Esophagus (tissue), 2 donors: ENCODE measurements at regions not wholly inside any gene's neighbourhood (a gene's known extent, or its start where the extent isn't known, plus 50 kb on each side); places are given as distances from the start of the nearest gene placed in this dataset.

Source experiments
- H3K27ac ChIP-seq, 2 donors: one replicate each; pipeline ENCODE4 v1.5.1; 2013; ENCODE audit warnings: low read depth in 2 of 2, mild to moderate bottlenecking in 2 of 2, inconsistent platforms in 1 of 2, low read length in 1 of 2, moderate library complexity in 1 of 2
- H3K27me3 ChIP-seq, 2 donors: one replicate each; pipeline ENCODE4 v1.6.1; 2013; ENCODE audit warnings: low read length in 2 of 2, control low read depth in 1 of 2, mild to moderate bottlenecking in 1 of 2; ENCODE audit not compliant: insufficient read depth in 2 of 2, control insufficient read depth in 1 of 2
- H3K36me3 ChIP-seq, 2 donors: one replicate each; pipeline ENCODE4 v1.6.1; 2013; ENCODE audit warnings: low read length in 1 of 2; ENCODE audit not compliant: control insufficient read depth in 2 of 2, insufficient read depth in 2 of 2
- H3K4me1 ChIP-seq, 2 donors: one replicate each; pipeline ENCODE4 v1.6.1; 2013; ENCODE audit warnings: low read length in 1 of 2; ENCODE audit not compliant: control insufficient read depth in 2 of 2, insufficient read depth in 2 of 2
- H3K4me3 ChIP-seq, 2 donors: one replicate each; pipeline ENCODE4 v1.5.1; 2013; ENCODE audit warnings: low read length in 2 of 2, mild to moderate bottlenecking in 2 of 2, low read depth in 1 of 2, moderate library complexity in 1 of 2
- H3K9me3 ChIP-seq, 2 donors: one replicate each; pipeline ENCODE4 v1.6.1; 2013; ENCODE audit warnings: mild to moderate bottlenecking in 2 of 2, low read depth in 1 of 2, low read length in 1 of 2, moderate library complexity in 1 of 2; ENCODE audit not compliant: control insufficient read depth in 2 of 2, insufficient read depth in 1 of 2
- WGBS, 2 donors: extraction: QIAGEN DNeasy Blood & Tissue Kit; methylation state at CpG; one replicate each; pipeline ENCODE4 v1.1.7; 2013; 5-methylcytosine and 5-hydroxymethylcytosine counted together
- donor health status: healthy with polysubstance abuse.
- donor health status: Bipolar disorder and iron deficiency.

- Histone ChIP-seq H3K36me3 (no peaks in the 10 kb centered on the region), H3K4me3 (no peak overlapping the region), H3K27ac (no peak overlapping the region), H3K27me3 (no peaks in the 10 kb centered on the region), H3K4me1 (peaks cover 3 to 5% of the 10 kb centered on the region in 2 donors), H3K9me3 (no peaks in the 10 kb centered on the region)
- WGBS, 2 donors: 50 to 62% methylated on average over 6 of the region's 6 CpGs
Observed at GRCh38 chr3:194738254-194739093, 52.8 kb downstream of the FAM43A start.

- H3K9me3 ChIP-seq: no peaks in the 10 kb centered on the region
- no peaks in the 10 kb centered on the region for H3K27me3 ChIP-seq
- no peak overlapping the region for H3K4me3 ChIP-seq
- peaks cover 3 to 5% of the 10 kb centered on the region in 2 donors for H3K4me1 ChIP-seq
- H3K36me3 ChIP-seq: no peaks in the 10 kb centered on the region
- WGBS, 2 donors: 67 to 69% methylated on average over 11 of the region's 11 CpGs
- H3K27ac ChIP-seq: no peak overlapping the region
Observed at GRCh38 chr3:194739498-194740284, 54.0 kb downstream of the FAM43A start.

GRCh38 chr3:194740859-194741491 is 55.3 kb downstream of the FAM43A start:
- Histone ChIP-seq H3K9me3 (no peaks in the 10 kb centered on the region), H3K4me1 (peaks cover 3 to 5% of the 10 kb centered on the region in 2 donors), H3K27ac (no peak overlapping the region), H3K36me3 (no peaks in the 10 kb centered on the region), H3K4me3 (no peak overlapping the region), H3K27me3 (no peaks in the 10 kb centered on the region)
- 56 to 67% methylated on average over 16 of the region's 16 CpGs for WGBS, 2 donors

GRCh38 chr3:194741916-194742315 is 56.2 kb downstream of the FAM43A start:
- Histone ChIP-seq H3K4me1 (peaks cover 3 to 5% of the 10 kb centered on the region in 2 donors), H3K36me3 (no peaks in the 10 kb centered on the region), H3K4me3 (no peak overlapping the region), H3K27me3 (no peaks in the 10 kb centered on the region), H3K27ac (no peak overlapping the region), H3K9me3 (no peaks in the 10 kb centered on the region)
- 74 to 77% methylated on average over 7 of the region's 7 CpGs for WGBS, 2 donors

- Histone ChIP-seq H3K9me3 (no peaks in the 10 kb centered on the region), H3K4me3 (no peak overlapping the region), H3K27ac (no peak overlapping the region), H3K27me3 (no peaks in the 10 kb centered on the region), H3K4me1 (no peaks in the 10 kb centered on the region), H3K36me3 (no peaks in the 10 kb centered on the region)
- 52 to 82% methylated on average over 4 of the region's 4 CpGs for WGBS, 2 donors
Observed at GRCh38 chr3:194744826-194745225, 59.1 kb downstream of the FAM43A start.

GRCh38 chr3:194745422-194746184 is 59.9 kb downstream of the FAM43A start:
- H3K27ac ChIP-seq: no peak overlapping the region
- no peaks in the 10 kb centered on the region for H3K9me3 ChIP-seq
- H3K4me1 ChIP-seq: no peaks in the 10 kb centered on the region
- H3K4me3 ChIP-seq: no peak overlapping the region
- no peaks in the 10 kb centered on the region for H3K27me3 ChIP-seq
- 80 to 83% methylated on average over 9 of the region's 9 CpGs for WGBS, 2 donors
- no peaks in the 10 kb centered on the region for H3K36me3 ChIP-seq

GRCh38 chr3:194748225-194748624 is 62.5 kb downstream of the FAM43A start:
- Histone ChIP-seq H3K27me3 (no peaks in the 10 kb centered on the region), H3K9me3 (no peaks in the 10 kb centered on the region), H3K36me3 (no peaks in the 10 kb centered on the region), H3K27ac (no peak overlapping the region), H3K4me3 (no peak overlapping the region), H3K4me1 (no peaks in the 10 kb centered on the region)
- 86 to 88% methylated on average over 19 of the region's 19 CpGs for WGBS, 2 donors

- Histone ChIP-seq H3K9me3 (no peaks in the 10 kb centered on the region), H3K27me3 (no peaks in the 10 kb centered on the region), H3K4me3 (no peak overlapping the region), H3K4me1 (no peaks in the 10 kb centered on the region), H3K27ac (no peak overlapping the region), H3K36me3 (no peaks in the 10 kb centered on the region)
- 62 to 65% methylated on average over 17 of the region's 17 CpGs for WGBS, 2 donors
Observed at GRCh38 chr3:194749631-194750490, 64.2 kb downstream of the FAM43A start.
